Coronary artery (tissue), 2 donors: ENCODE measurements at regions not wholly inside any gene's neighbourhood (a gene's known extent, or its start where the extent isn't known, plus 50 kb on each side); places are given as distances from the start of the nearest gene placed in this dataset.

ENCODE experiments used
- DNase-seq: peaks from one replicate; pipeline ENCODE4 v3.0.0-alpha.2; 2017; ENCODE audit warnings: low spot score
- H3K27ac ChIP-seq, 2 donors: fragments of 200-600 bp; sonication (generic); one replicate each; pipeline ENCODE4 v1.5.1; 2016 to 2019
- H3K4me3 ChIP-seq: fragments of 200-600 bp; sonication (generic); 2 replicates; pipeline ENCODE4 v1.5.1; 2016; ENCODE audit warnings: mild to moderate bottlenecking, moderate library complexity
- TF ChIP-seq, protein P1 (sequence below): fragments of 200-600 bp; sonication (generic); IDR thresholded peaks from one replicate; pipeline ENCODE4 v1.5.1; 2019; ENCODE audit warnings: antibody characterized with exemption

DNA sequence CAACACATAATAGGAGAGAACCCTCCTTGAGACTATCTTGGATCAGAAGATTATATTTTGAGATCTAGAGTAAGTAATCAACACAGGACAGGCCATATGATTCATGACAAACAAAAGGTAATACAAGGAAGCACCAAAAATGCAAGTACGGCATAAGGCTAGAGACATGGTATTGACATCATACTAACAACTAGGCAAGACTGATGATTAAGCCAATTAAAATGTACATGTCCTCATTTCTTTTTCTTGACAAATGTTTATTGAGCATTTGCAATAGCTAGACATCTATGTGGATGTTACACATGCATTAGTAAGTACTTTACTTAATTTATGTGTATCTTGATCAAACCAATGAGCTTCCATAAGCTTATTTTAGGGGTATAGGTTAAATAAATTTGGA, 695.7 kb upstream of the GALNTL6 start:
- Histone ChIP-seq H3K4me3 (no peak overlapping the region), H3K27ac (no peak overlapping the region)
- DNase-seq: no peak
- TF ChIP-seq, protein P1, sequence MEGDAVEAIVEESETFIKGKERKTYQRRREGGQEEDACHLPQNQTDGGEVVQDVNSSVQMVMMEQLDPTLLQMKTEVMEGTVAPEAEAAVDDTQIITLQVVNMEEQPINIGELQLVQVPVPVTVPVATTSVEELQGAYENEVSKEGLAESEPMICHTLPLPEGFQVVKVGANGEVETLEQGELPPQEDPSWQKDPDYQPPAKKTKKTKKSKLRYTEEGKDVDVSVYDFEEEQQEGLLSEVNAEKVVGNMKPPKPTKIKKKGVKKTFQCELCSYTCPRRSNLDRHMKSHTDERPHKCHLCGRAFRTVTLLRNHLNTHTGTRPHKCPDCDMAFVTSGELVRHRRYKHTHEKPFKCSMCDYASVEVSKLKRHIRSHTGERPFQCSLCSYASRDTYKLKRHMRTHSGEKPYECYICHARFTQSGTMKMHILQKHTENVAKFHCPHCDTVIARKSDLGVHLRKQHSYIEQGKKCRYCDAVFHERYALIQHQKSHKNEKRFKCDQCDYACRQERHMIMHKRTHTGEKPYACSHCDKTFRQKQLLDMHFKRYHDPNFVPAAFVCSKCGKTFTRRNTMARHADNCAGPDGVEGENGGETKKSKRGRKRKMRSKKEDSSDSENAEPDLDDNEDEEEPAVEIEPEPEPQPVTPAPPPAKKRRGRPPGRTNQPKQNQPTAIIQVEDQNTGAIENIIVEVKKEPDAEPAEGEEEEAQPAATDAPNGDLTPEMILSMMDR: no peak

DNA sequence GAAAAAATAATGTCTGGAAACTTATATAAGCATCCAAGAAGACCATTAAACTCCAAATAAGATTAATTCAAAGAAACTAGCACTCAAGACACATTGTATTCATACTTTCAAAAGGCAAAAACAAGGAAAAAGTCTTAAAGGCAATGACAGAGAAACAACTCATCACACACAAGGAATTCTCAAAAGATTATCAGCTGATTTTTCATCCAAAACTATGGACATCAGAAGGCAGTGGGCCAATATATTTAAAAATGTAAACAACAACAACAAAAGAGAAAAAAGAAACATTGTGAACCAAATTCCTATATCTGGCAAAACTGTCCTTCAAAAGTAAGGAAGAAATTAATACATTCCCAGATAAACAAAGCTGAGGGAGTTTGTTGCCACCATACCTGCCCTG, 711.4 kb upstream of the GALNTL6 start:
- H3K4me3 ChIP-seq: no peak overlapping the region
- TF ChIP-seq, protein P1: no peak
- H3K27ac ChIP-seq: no peak overlapping the region
- DNase-seq: no peak

DNA sequence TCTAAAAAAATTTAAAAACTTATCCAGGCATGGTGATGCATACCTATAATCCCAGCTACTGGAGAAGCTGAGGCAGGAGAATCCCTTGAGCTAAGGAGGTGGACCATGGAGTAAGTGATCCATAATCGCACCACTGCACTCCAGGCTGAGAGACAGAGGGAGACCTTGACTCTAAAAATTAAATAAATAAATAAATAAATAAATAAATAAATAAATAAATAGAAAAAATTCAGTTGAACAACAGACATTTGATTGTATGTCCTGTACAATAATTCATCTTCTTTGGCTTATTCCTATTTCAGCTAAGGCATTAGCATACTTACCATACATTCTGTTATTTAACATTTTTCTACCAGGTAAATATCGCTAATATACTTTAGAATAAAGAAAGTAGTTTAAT, 726.1 kb upstream of the GALNTL6 start:
- H3K4me3 ChIP-seq: no peak overlapping the region
- DNase-seq: no peak
- TF ChIP-seq, protein P1: no peak
- H3K27ac ChIP-seq: no peak overlapping the region

GRCh38 chr4:171067422-171067821, 745.8 kb upstream of the GALNTL6 start:
- no peak for DNase-seq
- Histone ChIP-seq H3K4me3 (no peak overlapping the region), H3K27ac (no peak overlapping the region)
- TF ChIP-seq, protein P1: no peak

GRCh38 chr4:171049380-171049779, 763.8 kb upstream of the GALNTL6 start:
- no peak for DNase-seq
- TF ChIP-seq, protein P1: no peak
- no peak overlapping the region for H3K4me3 ChIP-seq
- no peak overlapping the region for H3K27ac ChIP-seq

DNA sequence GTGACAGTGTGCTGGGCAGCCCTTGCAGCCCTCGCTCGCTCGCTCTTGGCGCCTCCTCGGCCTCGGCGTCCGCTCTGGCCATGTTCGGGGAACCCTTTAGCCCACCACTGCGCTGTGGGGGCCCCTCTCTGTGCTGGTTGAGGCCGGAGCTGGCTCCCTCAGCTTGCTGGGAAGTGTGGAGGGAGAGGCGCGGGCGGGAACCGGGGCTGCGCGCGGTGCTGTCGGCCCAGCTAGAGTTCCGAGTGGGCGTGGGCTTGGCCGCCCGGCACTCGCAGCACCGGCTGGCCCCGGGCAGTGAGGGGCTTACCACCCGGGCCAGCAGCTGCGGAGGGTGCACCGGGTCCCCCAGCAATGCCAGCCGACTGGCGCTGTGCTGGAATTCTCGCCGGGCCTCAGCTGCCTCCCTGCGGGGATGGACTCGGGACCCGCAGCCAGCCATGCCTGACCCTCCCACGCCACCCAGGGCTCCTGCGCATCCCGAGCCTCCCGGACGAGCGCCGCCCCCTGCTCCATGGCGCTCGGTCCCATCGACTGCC, 770.1 kb upstream of the GALNTL6 start:
- DNase-seq: no peak
- Histone ChIP-seq H3K27ac (no peak overlapping the region), H3K4me3 (no peak overlapping the region)
- TF ChIP-seq, protein P1: no peak

GRCh38 chr4:171035909-171036308, 777.3 kb upstream of the GALNTL6 start:
- TF ChIP-seq, protein P1: no peak
- no peak for DNase-seq
- Histone ChIP-seq H3K4me3 (no peak overlapping the region), H3K27ac (no peak overlapping the region)
